SK-N-SH treated with all-trans-retinoic acid at 6 μM for 48 hours (cell line): ENCODE measurements at regions not wholly inside any gene's neighbourhood (a gene's known extent, or its start where the extent isn't known, plus 50 kb on each side); places are given as distances from the start of the nearest gene placed in this dataset.

Experiments used
- ATAC-seq: fragments of 200-7000 bp; cut with Tn5 transposase; 3 replicates; pipeline ENCODE4 v1.9.1; 2020; ENCODE audit warnings: mild to moderate bottlenecking, moderate library complexity
- ARNTL ChIP-seq: fragments of 450-650 bp; formaldehyde crosslinking; IDR thresholded peaks from 2 replicates; pipeline ENCODE4 v1.5.0; 2020; ENCODE audit warnings: low read depth, mild to moderate bottlenecking, moderate library complexity, borderline replicate concordance
- CSDC2 ChIP-seq: fragments of 250-450 bp; sonication (Bioruptor Pico); IDR thresholded peaks from 2 replicates; pipeline ENCODE4 v1.5.0; 2020; ENCODE audit warnings: mild to moderate bottlenecking, moderate library complexity
- ESRRG ChIP-seq: fragments of 250-450 bp; sonication (Bioruptor Pico); IDR thresholded peaks from 2 replicates; pipeline ENCODE4 v1.6.1; 2021; ENCODE audit warnings: mild to moderate bottlenecking
- GLIS3 ChIP-seq: fragments of 250-450 bp; sonication (Bioruptor Pico); IDR thresholded peaks from 2 replicates; pipeline ENCODE4 v1.5.0; 2020; ENCODE audit warnings: mild to moderate bottlenecking, moderate library complexity
- ISL1 ChIP-seq: fragments of 250-450 bp; sonication (Bioruptor Pico); IDR thresholded peaks from 2 replicates; pipeline ENCODE4 v2.1.2; 2022; ENCODE audit warnings: mild to moderate bottlenecking, moderate library complexity
- POU6F1 ChIP-seq: fragments of 250-450 bp; sonication (Bioruptor Pico); IDR thresholded peaks from 2 replicates; pipeline ENCODE4 v1.8.0; 2021; ENCODE audit warnings: low read depth, mild to moderate bottlenecking, moderate library complexity, borderline replicate concordance
- PPARA ChIP-seq: fragments of 250-450 bp; sonication (Bioruptor Pico); IDR thresholded peaks from 2 replicates; pipeline ENCODE4 v1.5.0; 2020; ENCODE audit warnings: mild to moderate bottlenecking, borderline replicate concordance
- RARB ChIP-seq: fragments of 250-450 bp; sonication (Bioruptor Pico); IDR thresholded peaks from 2 replicates; pipeline ENCODE4 v1.8.0; 2021; ENCODE audit warnings: mild to moderate bottlenecking, moderate library complexity
- SNAI2 ChIP-seq: fragments of 250-450 bp; sonication (Bioruptor Pico); IDR thresholded peaks from 2 replicates; pipeline ENCODE4 v1.5.0; 2020; ENCODE audit warnings: mild to moderate bottlenecking, moderate library complexity
- TCF4 ChIP-seq: fragments of 250-450 bp; sonication (Bioruptor Pico); IDR thresholded peaks from 2 replicates; pipeline ENCODE4 v1.8.0; 2021; ENCODE audit warnings: mild to moderate bottlenecking, moderate library complexity, borderline replicate concordance
- TSHZ2 ChIP-seq: fragments of 250-450 bp; sonication (Bioruptor Pico); IDR thresholded peaks from 2 replicates; pipeline ENCODE4 v1.5.0; 2020; ENCODE audit warnings: mild to moderate bottlenecking, moderate library complexity
- ZC3H10 ChIP-seq: fragments of 250-450 bp; sonication (Bioruptor Pico); IDR thresholded peaks from 2 replicates; pipeline ENCODE4 v1.5.1; 2021; ENCODE audit warnings: mild to moderate bottlenecking, moderate library complexity
- ZFP3 ChIP-seq: fragments of 250-450 bp; sonication (Bioruptor Pico); IDR thresholded peaks from 2 replicates; pipeline ENCODE4 v1.5.0; 2020; ENCODE audit warnings: mild to moderate bottlenecking, moderate library complexity
- ZFP30 ChIP-seq: fragments of 450-650 bp; formaldehyde crosslinking; IDR thresholded peaks from 2 replicates; pipeline ENCODE4 v1.5.0; 2022; ENCODE audit warnings: mild to moderate bottlenecking, moderate library complexity
- ZNF565 ChIP-seq: fragments of 450-650 bp; formaldehyde crosslinking; conservative IDR thresholded peaks from 2 replicates; pipeline ENCODE4 v1.5.0; 2020; ENCODE audit warnings: low read depth, mild to moderate bottlenecking, moderate library complexity
- ZNF70 ChIP-seq: fragments of 450-650 bp; formaldehyde crosslinking; IDR thresholded peaks from 2 replicates; pipeline ENCODE4 v1.5.0; 2020; ENCODE audit warnings: mild to moderate bottlenecking, moderate library complexity
- ZNF8 ChIP-seq: fragments of 450-650 bp; formaldehyde crosslinking; IDR thresholded peaks from 2 replicates; pipeline ENCODE4 v1.5.0; 2020; ENCODE audit warnings: mild to moderate bottlenecking, moderate library complexity
- TF ChIP-seq, protein P1 (sequence below): fragments of 250-450 bp; sonication (Bioruptor Pico); IDR thresholded peaks from 2 replicates; pipeline ENCODE4 v1.8.0; 2020; ENCODE audit warnings: mild to moderate bottlenecking, moderate library complexity, borderline replicate concordance
- TF ChIP-seq, protein P2 (sequence below): fragments of 250-450 bp; sonication (Bioruptor Pico); IDR thresholded peaks from 2 replicates; pipeline ENCODE4 v1.5.1; 2020; ENCODE audit warnings: low read depth, mild to moderate bottlenecking, moderate library complexity
- TF ChIP-seq, protein P3 (sequence below): fragments of 250-450 bp; sonication (Bioruptor Pico); IDR thresholded peaks from 2 replicates; pipeline ENCODE4 v1.5.1; 2021; ENCODE audit warnings: mild to moderate bottlenecking, moderate library complexity

DNA sequence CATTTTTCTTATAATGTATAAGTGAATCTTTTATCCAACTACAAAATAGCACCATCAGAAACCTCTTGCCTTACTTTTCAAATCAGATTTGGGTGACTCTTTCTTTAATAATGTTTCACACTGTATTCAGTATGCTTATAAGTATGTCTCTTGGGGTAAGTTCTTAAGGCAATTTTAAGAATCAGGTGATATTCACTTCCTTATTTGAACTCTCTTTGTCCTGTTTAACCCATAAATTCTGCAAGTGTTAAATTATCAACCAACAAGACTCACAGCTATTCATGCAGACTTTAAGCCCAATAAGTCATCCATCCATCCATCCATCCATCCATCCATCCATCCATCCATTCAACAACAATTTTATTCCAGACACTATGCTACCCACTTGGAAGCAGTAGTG, 142.7 kb upstream of the FBXL17 start (continued):
- TF ChIP-seq, protein P1, sequence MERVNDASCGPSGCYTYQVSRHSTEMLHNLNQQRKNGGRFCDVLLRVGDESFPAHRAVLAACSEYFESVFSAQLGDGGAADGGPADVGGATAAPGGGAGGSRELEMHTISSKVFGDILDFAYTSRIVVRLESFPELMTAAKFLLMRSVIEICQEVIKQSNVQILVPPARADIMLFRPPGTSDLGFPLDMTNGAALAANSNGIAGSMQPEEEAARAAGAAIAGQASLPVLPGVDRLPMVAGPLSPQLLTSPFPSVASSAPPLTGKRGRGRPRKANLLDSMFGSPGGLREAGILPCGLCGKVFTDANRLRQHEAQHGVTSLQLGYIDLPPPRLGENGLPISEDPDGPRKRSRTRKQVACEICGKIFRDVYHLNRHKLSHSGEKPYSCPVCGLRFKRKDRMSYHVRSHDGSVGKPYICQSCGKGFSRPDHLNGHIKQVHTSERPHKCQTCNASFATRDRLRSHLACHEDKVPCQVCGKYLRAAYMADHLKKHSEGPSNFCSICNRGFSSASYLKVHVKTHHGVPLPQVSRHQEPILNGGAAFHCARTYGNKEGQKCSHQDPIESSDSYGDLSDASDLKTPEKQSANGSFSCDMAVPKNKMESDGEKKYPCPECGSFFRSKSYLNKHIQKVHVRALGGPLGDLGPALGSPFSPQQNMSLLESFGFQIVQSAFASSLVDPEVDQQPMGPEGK (CRISPR knock-in tag) = no peak
- no peak for TF ChIP-seq CSDC2 (CRISPR knock-in tag)

- no peak for ATAC-seq
- TF ChIP-seq, protein P2, sequence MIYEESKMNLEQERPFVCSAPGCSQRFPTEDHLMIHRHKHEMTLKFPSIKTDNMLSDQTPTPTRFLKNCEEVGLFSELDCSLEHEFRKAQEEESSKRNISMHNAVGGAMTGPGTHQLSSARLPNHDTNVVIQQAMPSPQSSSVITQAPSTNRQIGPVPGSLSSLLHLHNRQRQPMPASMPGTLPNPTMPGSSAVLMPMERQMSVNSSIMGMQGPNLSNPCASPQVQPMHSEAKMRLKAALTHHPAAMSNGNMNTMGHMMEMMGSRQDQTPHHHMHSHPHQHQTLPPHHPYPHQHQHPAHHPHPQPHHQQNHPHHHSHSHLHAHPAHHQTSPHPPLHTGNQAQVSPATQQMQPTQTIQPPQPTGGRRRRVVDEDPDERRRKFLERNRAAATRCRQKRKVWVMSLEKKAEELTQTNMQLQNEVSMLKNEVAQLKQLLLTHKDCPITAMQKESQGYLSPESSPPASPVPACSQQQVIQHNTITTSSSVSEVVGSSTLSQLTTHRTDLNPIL (CRISPR knock-in tag) = no peak
- TF ChIP-seq ZFP30 (no peak), POU6F1 (no peak), SNAI2 (CRISPR knock-in tag) (no peak), ZNF70 (CRISPR knock-in tag) (no peak)
These were observed 141.5 kb upstream of the FBXL17 start for GRCh38 chr5:108523360-108523759.

GRCh38 chr5:108521841-108522506, 140.1 kb upstream of the FBXL17 start:
- TF ChIP-seq SNAI2 (CRISPR knock-in tag) = no peak
- TF ChIP-seq, all 23 proteins: peak for 0
- peak; percentile 96 for ATAC-seq

GRCh38 chr5:108521011-108521700, 139.3 kb upstream of the FBXL17 start:
- TF ChIP-seq ZNF70 (CRISPR knock-in tag) (no peak), ZFP3 (no peak), RARB (CRISPR knock-in tag) (no peak), ESRRG (no peak), TCF4 (no peak), POU6F1 (no peak), ZNF8 (CRISPR knock-in tag) (no peak), ZC3H10 (CRISPR knock-in tag) (no peak), ZNF565 (CRISPR knock-in tag) (no peak), ZFP30 (no peak), ISL1 (CRISPR knock-in tag) (no peak), SNAI2 (CRISPR knock-in tag) (no peak), ARNTL (no peak), GLIS3 (CRISPR knock-in tag) (no peak), TSHZ2 (CRISPR knock-in tag) (no peak), CSDC2 (CRISPR knock-in tag) (no peak), PPARA (CRISPR knock-in tag) (no peak)
- TF ChIP-seq, protein P1 (CRISPR knock-in tag) = no peak
- TF ChIP-seq, protein P3, sequence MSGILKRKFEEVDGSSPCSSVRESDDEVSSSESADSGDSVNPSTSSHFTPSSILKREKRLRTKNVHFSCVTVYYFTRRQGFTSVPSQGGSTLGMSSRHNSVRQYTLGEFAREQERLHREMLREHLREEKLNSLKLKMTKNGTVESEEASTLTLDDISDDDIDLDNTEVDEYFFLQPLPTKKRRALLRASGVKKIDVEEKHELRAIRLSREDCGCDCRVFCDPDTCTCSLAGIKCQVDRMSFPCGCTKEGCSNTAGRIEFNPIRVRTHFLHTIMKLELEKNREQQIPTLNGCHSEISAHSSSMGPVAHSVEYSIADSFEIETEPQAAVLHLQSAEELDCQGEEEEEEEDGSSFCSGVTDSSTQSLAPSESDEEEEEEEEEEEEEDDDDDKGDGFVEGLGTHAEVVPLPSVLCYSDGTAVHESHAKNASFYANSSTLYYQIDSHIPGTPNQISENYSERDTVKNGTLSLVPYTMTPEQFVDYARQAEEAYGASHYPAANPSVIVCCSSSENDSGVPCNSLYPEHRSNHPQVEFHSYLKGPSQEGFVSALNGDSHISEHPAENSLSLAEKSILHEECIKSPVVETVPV (CRISPR knock-in tag) = no peak
- TF ChIP-seq, protein P2 (CRISPR knock-in tag) = no peak
- ATAC-seq = no peak
